GM19043 (cell line): ENCODE measurements at regions not wholly inside any gene's neighbourhood (a gene's known extent, or its start where the extent isn't known, plus 50 kb on each side); places are given as distances from the start of the nearest gene placed in this dataset.
"Not testable (repeated sequence)": the region's sequence is repeated elsewhere in the genome, so short reads cannot be mapped to it uniquely, and the experiment has no call there.

Experiments used
- ATAC-seq: cut with Tn5 transposase; IDR thresholded peaks from one replicate; pipeline ENCODE4 v1.9.1; 2021; ENCODE audit warnings: low read depth; ENCODE audit not compliant: unreplicated experiment

GRCh38 chr4:166153548-166153947, 280.5 kb downstream of the TLL1 start:
- ATAC-seq = no peak

GRCh38 chr4:166162327-166162726, 289.3 kb downstream of the TLL1 start:
- no peak for ATAC-seq

- ATAC-seq = peak; percentile 95
Measured at GRCh38 chr4:166165829-166166420, 292.9 kb downstream of the TLL1 start.

GRCh38 chr4:166169111-166169510, 296.1 kb downstream of the TLL1 start:
- ATAC-seq = no peak

- no peak for ATAC-seq
Measured at GRCh38 chr4:166172619-166173018, 299.6 kb downstream of the TLL1 start.

- ATAC-seq = no peak
Measured at GRCh38 chr4:166174717-166175490, 301.9 kb downstream of the TLL1 start.

- ATAC-seq = no peak
Measured at GRCh38 chr4:166182145-166182544, 309.1 kb downstream of the TLL1 start.

- ATAC-seq = no peak
Measured at GRCh38 chr4:166195101-166195500, 322.1 kb downstream of the TLL1 start.

- no peak for ATAC-seq
Measured at GRCh38 chr4:166197166-166197565, 324.1 kb downstream of the TLL1 start.

GRCh38 chr4:166198041-166198440, 325.0 kb downstream of the TLL1 start:
- no peak for ATAC-seq

- ATAC-seq = no peak
Measured at GRCh38 chr4:166198516-166199310, 325.7 kb downstream of the TLL1 start.

- ATAC-seq = no peak
Measured at GRCh38 chr4:166202991-166203390, 330.0 kb downstream of the TLL1 start.

- not testable (repeated sequence) for ATAC-seq
Measured at GRCh38 chr4:166212326-166212725, 339.3 kb downstream of the TLL1 start.

GRCh38 chr4:166222271-166222670, 349.2 kb downstream of the TLL1 start:
- no peak for ATAC-seq

GRCh38 chr4:166228112-166228511, 355.1 kb downstream of the TLL1 start:
- no peak for ATAC-seq

- ATAC-seq = no peak
Measured at GRCh38 chr4:166229799-166230198, 356.8 kb downstream of the TLL1 start.

- ATAC-seq = no peak
Measured at GRCh38 chr4:166230841-166231240, 357.8 kb downstream of the TLL1 start.

- ATAC-seq = no peak
Measured at GRCh38 chr4:166239354-166239753, 366.3 kb downstream of the TLL1 start.

GRCh38 chr4:166252487-166253402, 379.7 kb downstream of the TLL1 start:
- no peak for ATAC-seq

- ATAC-seq = no peak
Measured at GRCh38 chr4:166257276-166257675, 384.2 kb downstream of the TLL1 start.
